WTC11 (cell line): ENCODE measurements at regions not wholly inside any gene's neighbourhood (a gene's known extent, or its start where the extent isn't known, plus 50 kb on each side); places are given as distances from the start of the nearest gene placed in this dataset.

Experiments
- ATAC-seq: fragments of 200-7000 bp; cut with Tn5 transposase; 2 replicates; pipeline ENCODE4 v1.10.0; 2021; ENCODE audit warnings: mild to moderate bottlenecking, moderate library complexity
- CTCF ChIA-PET: fragments of 300-600 bp; sonication (Branson Sonifier 250); formaldehyde crosslinking; loops from one replicate; lab custom pipeline; 2021; ENCODE audit warnings: antibody characterized with exemption; lab: Charles Lee
- POLR2A ChIA-PET: fragments of 350-600 bp; sonication (Branson Sonifier 250); formaldehyde crosslinking; loops from one replicate; lab custom pipeline; 2021; ENCODE audit warnings: antibody characterized with exemption; lab: Charles Lee
- DNase-seq: peaks from one replicate; pipeline ENCODE4 v3.0.0; 2021; ENCODE audit warnings: low spot score
- H3K27ac Mint-ChIP-seq: 2 replicates; pipeline ENCODE4 v1.8.0; 2021; ENCODE audit warnings: mixed read lengths
- H3K27me3 Mint-ChIP-seq: 2 replicates; pipeline ENCODE4 v1.8.0; 2021; ENCODE audit warnings: low read depth, mild to moderate bottlenecking, moderate library complexity, mixed read lengths
- H3K36me3 Mint-ChIP-seq: 2 replicates; pipeline ENCODE4 v1.8.0; 2021; ENCODE audit warnings: mixed read lengths
- H3K4me1 Mint-ChIP-seq: 2 replicates; pipeline ENCODE4 v1.8.0; 2022; ENCODE audit warnings: mixed read lengths
- H3K4me3 Mint-ChIP-seq: 2 replicates; pipeline ENCODE4 v1.8.0; 2021; ENCODE audit warnings: mild to moderate bottlenecking, moderate library complexity, mixed read lengths
- H3K9me3 Mint-ChIP-seq: 2 replicates; pipeline ENCODE4 v1.8.0; 2021; ENCODE audit warnings: mixed read lengths
- CREM ChIP-seq: sonication (generic); formaldehyde crosslinking; IDR thresholded peaks from 2 replicates; pipeline ENCODE4 v1.8.1; 2022; ENCODE audit warnings: mild to moderate bottlenecking, missing genetic modification reagents, moderate library complexity
- FOXK1 ChIP-seq: sonication (generic); formaldehyde crosslinking; IDR thresholded peaks from 2 replicates; pipeline ENCODE4 v1.8.0; 2022; ENCODE audit warnings: mild to moderate bottlenecking, moderate library complexity, missing genetic modification reagents
- IRF2 ChIP-seq: sonication (generic); formaldehyde crosslinking; IDR thresholded peaks from 2 replicates; pipeline ENCODE4 v1.8.0; 2022; ENCODE audit warnings: low read depth, missing genetic modification reagents, borderline replicate concordance
- NFATC4 ChIP-seq: fragments of 250-450 bp; sonication (Bioruptor Pico); IDR thresholded peaks from 2 replicates; pipeline ENCODE4 v1.9.0; 2021; ENCODE audit warnings: mild to moderate bottlenecking
- PRRX2 ChIP-seq: fragments of 250-450 bp; sonication (Bioruptor Pico); IDR thresholded peaks from 2 replicates; pipeline ENCODE4 v1.8.0; 2021; ENCODE audit warnings: mild to moderate bottlenecking
- RELA ChIP-seq: sonication (generic); formaldehyde crosslinking; IDR thresholded peaks from 2 replicates; pipeline ENCODE4 v1.8.1; 2022; ENCODE audit warnings: missing genetic modification reagents, mild to moderate bottlenecking, borderline replicate concordance
- SP1 ChIP-seq: sonication (generic); formaldehyde crosslinking; conservative IDR thresholded peaks from 2 replicates; pipeline ENCODE4 v1.8.1; 2022; ENCODE audit warnings: missing genetic modification reagents
- TEAD1 ChIP-seq: sonication (generic); formaldehyde crosslinking; IDR thresholded peaks from 2 replicates; pipeline ENCODE4 v1.8.0; 2022; ENCODE audit warnings: mild to moderate bottlenecking, missing genetic modification reagents
- ZNF232 ChIP-seq: sonication (generic); formaldehyde crosslinking; IDR thresholded peaks from 2 replicates; pipeline ENCODE4 v1.8.0; 2022; ENCODE audit warnings: mild to moderate bottlenecking, missing genetic modification reagents
- ZNF671 ChIP-seq: fragments of 250-450 bp; sonication (Bioruptor Pico); IDR thresholded peaks from 2 replicates; pipeline ENCODE4 v1.8.0; 2021; ENCODE audit warnings: mild to moderate bottlenecking
- TF ChIP-seq, protein P1 (sequence below): sonication (generic); formaldehyde crosslinking; IDR thresholded peaks from 2 replicates; pipeline ENCODE4 v1.8.1; 2023; ENCODE audit warnings: mild to moderate bottlenecking, missing genetic modification reagents, moderate library complexity
- TF ChIP-seq, protein P2 (sequence below): sonication (generic); formaldehyde crosslinking; IDR thresholded peaks from 2 replicates; pipeline ENCODE4 v1.8.1; 2023; ENCODE audit warnings: mild to moderate bottlenecking, missing genetic modification reagents
- TF ChIP-seq, protein P3 (sequence below): fragments of 250-450 bp; sonication (Bioruptor Pico); IDR thresholded peaks from 2 replicates; pipeline ENCODE4 v1.9.0; 2021; ENCODE audit warnings: mild to moderate bottlenecking, borderline replicate concordance
- TF ChIP-seq, protein P4 (sequence below): fragments of 250-450 bp; sonication (Bioruptor Pico); IDR thresholded peaks from 2 replicates; pipeline ENCODE4 v1.8.0; 2021; ENCODE audit warnings: mild to moderate bottlenecking
- TF ChIP-seq, protein P5 (sequence below): sonication (generic); formaldehyde crosslinking; IDR thresholded peaks from 2 replicates; pipeline ENCODE4 v1.8.1; 2023; ENCODE audit warnings: mild to moderate bottlenecking, missing genetic modification reagents
- TF ChIP-seq, protein P6 (sequence below): sonication (generic); formaldehyde crosslinking; IDR thresholded peaks from 2 replicates; pipeline ENCODE4 v1.8.0; 2022; ENCODE audit warnings: mild to moderate bottlenecking, missing genetic modification reagents
- TF ChIP-seq, protein P7 (sequence below): sonication (generic); formaldehyde crosslinking; IDR thresholded peaks from 2 replicates; pipeline ENCODE4 v1.8.1; 2022; ENCODE audit warnings: mild to moderate bottlenecking, missing genetic modification reagents, moderate library complexity, borderline replicate concordance
- TF ChIP-seq, protein P8 (sequence below): sonication (generic); formaldehyde crosslinking; IDR thresholded peaks from 2 replicates; pipeline ENCODE4 v1.8.0; 2022; ENCODE audit warnings: mild to moderate bottlenecking, missing genetic modification reagents

DNA sequence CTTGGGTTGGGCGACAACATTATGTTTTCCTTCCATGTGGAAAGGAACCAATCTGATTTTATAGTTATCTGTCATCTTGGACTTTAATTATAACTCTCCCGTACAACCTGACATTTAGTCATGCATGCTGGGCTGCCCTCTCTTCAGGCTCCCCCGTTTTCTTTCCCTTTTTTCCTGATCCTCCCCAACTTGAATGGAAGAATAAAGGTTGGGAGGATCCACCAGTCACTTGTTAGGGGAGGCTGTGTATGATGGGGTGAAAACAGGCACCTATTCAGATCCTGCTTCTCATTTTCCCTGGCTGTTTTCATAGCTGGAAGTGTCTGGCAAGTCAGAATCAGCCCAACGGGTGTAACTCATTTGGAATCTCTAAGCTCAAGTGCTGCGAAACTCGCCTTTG, 267.2 kb upstream of the SALL1 start (continued):
- TF ChIP-seq RELA (CRISPR knock-in tag) (no peak), ZNF232 (CRISPR knock-in tag) (no peak), FOXK1 (CRISPR knock-in tag) (no peak), ZNF671 (CRISPR knock-in tag) (no peak)
- TF ChIP-seq, protein P1, sequence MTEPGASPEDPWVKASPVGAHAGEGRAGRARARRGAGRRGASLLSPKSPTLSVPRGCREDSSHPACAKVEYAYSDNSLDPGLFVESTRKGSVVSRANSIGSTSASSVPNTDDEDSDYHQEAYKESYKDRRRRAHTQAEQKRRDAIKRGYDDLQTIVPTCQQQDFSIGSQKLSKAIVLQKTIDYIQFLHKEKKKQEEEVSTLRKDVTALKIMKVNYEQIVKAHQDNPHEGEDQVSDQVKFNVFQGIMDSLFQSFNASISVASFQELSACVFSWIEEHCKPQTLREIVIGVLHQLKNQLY (CRISPR knock-in tag), result no peak

DNA sequence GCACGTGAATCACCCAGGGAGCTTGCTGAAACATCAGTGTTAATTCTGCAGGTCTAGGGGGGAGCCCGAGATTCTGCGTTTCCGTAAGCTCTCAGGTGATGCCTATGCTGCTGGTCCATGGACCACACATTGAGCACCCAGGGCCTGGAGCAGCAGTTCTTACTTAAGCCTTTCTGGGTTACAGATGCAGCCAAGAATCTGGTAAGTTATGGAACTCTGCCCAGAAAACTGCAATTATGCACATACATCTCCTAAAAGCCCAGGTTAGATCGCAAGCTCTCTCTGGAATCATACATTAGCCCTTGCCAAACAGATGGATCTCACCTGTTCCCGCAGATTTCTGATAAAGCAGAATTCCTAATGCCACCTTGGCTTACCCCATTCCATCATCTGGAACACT, 265.9 kb upstream of the SALL1 start:
- CTCF ChIA-PET, result no interaction called here
- POLR2A ChIA-PET, result no interaction called here
- no peak for DNase-seq
- Mint-ChIP-seq H3K4me3 (no peak overlapping the region), H3K9me3 (0 out of 2 replicates have a peak, but pooled peaks cover 3% of the 10 kb centered on the region), H3K27me3 (no peaks in the 10 kb centered on the region), H3K27ac (no peak overlapping the region), H3K36me3 (no peaks in the 10 kb centered on the region), H3K4me1 (peaks cover 17% of the 10 kb centered on the region)
- no peak for TF ChIP-seq PRRX2 (CRISPR knock-in tag)
- TF ChIP-seq, protein P2, sequence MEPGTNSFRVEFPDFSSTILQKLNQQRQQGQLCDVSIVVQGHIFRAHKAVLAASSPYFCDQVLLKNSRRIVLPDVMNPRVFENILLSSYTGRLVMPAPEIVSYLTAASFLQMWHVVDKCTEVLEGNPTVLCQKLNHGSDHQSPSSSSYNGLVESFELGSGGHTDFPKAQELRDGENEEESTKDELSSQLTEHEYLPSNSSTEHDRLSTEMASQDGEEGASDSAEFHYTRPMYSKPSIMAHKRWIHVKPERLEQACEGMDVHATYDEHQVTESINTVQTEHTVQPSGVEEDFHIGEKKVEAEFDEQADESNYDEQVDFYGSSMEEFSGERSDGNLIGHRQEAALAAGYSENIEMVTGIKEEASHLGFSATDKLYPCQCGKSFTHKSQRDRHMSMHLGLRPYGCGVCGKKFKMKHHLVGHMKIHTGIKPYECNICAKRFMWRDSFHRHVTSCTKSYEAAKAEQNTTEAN (CRISPR knock-in tag), result no peak
- TF ChIP-seq, protein P3, sequence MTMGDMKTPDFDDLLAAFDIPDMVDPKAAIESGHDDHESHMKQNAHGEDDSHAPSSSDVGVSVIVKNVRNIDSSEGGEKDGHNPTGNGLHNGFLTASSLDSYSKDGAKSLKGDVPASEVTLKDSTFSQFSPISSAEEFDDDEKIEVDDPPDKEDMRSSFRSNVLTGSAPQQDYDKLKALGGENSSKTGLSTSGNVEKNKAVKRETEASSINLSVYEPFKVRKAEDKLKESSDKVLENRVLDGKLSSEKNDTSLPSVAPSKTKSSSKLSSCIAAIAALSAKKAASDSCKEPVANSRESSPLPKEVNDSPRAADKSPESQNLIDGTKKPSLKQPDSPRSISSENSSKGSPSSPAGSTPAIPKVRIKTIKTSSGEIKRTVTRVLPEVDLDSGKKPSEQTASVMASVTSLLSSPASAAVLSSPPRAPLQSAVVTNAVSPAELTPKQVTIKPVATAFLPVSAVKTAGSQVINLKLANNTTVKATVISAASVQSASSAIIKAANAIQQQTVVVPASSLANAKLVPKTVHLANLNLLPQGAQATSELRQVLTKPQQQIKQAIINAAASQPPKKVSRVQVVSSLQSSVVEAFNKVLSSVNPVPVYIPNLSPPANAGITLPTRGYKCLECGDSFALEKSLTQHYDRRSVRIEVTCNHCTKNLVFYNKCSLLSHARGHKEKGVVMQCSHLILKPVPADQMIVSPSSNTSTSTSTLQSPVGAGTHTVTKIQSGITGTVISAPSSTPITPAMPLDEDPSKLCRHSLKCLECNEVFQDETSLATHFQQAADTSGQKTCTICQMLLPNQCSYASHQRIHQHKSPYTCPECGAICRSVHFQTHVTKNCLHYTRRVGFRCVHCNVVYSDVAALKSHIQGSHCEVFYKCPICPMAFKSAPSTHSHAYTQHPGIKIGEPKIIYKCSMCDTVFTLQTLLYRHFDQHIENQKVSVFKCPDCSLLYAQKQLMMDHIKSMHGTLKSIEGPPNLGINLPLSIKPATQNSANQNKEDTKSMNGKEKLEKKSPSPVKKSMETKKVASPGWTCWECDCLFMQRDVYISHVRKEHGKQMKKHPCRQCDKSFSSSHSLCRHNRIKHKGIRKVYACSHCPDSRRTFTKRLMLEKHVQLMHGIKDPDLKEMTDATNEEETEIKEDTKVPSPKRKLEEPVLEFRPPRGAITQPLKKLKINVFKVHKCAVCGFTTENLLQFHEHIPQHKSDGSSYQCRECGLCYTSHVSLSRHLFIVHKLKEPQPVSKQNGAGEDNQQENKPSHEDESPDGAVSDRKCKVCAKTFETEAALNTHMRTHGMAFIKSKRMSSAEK (CRISPR knock-in tag), result no peak
- no peak for TF ChIP-seq IRF2 (CRISPR knock-in tag)
- TF ChIP-seq, protein P4, sequence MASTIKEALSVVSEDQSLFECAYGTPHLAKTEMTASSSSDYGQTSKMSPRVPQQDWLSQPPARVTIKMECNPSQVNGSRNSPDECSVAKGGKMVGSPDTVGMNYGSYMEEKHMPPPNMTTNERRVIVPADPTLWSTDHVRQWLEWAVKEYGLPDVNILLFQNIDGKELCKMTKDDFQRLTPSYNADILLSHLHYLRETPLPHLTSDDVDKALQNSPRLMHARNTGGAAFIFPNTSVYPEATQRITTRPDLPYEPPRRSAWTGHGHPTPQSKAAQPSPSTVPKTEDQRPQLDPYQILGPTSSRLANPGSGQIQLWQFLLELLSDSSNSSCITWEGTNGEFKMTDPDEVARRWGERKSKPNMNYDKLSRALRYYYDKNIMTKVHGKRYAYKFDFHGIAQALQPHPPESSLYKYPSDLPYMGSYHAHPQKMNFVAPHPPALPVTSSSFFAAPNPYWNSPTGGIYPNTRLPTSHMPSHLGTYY (CRISPR knock-in tag), result no peak
- no peak for ATAC-seq

DNA sequence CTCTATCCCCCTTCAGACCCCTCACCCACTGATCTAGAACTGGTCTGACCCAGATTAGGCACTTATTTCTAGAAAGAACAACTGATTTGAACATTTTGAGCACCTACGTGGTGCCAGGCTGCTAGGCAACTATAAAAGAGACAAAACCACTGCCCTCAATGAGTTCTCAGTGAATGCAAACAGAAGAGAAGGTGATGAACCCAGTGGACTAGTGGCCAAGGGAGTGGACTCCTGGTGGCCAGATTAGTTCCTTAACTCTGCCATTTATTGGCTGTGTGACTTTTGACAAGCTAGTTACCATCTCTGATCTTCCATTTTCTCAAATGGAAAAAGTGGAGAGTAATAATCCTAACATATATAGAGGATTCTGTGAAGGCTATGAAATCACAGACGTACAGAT, 259.1 kb upstream of the SALL1 start:
- Mint-ChIP-seq H3K4me1 (peaks cover 31% of the 10 kb centered on the region), H3K27me3 (no peaks in the 10 kb centered on the region), H3K27ac (no peak overlapping the region), H3K9me3 (peaks cover 3% of the 10 kb centered on the region; the same call in 1 of the 2 replicates), H3K36me3 (no peaks in the 10 kb centered on the region), H3K4me3 (no peak overlapping the region)
- DNase-seq (no peak), ATAC-seq (no peak)
- ChIA-PET POLR2A (no interaction called here), CTCF (no interaction called here)
- TF ChIP-seq, protein P5, sequence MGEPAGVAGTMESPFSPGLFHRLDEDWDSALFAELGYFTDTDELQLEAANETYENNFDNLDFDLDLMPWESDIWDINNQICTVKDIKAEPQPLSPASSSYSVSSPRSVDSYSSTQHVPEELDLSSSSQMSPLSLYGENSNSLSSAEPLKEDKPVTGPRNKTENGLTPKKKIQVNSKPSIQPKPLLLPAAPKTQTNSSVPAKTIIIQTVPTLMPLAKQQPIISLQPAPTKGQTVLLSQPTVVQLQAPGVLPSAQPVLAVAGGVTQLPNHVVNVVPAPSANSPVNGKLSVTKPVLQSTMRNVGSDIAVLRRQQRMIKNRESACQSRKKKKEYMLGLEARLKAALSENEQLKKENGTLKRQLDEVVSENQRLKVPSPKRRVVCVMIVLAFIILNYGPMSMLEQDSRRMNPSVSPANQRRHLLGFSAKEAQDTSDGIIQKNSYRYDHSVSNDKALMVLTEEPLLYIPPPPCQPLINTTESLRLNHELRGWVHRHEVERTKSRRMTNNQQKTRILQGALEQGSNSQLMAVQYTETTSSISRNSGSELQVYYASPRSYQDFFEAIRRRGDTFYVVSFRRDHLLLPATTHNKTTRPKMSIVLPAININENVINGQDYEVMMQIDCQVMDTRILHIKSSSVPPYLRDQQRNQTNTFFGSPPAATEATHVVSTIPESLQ, result no peak
- TF ChIP-seq, protein P6, sequence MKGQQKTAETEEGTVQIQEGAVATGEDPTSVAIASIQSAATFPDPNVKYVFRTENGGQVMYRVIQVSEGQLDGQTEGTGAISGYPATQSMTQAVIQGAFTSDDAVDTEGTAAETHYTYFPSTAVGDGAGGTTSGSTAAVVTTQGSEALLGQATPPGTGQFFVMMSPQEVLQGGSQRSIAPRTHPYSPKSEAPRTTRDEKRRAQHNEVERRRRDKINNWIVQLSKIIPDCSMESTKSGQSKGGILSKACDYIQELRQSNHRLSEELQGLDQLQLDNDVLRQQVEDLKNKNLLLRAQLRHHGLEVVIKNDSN (CRISPR knock-in tag), result no peak
- no peak for TF ChIP-seq CREM (CRISPR knock-in tag)
- TF ChIP-seq, protein P7, sequence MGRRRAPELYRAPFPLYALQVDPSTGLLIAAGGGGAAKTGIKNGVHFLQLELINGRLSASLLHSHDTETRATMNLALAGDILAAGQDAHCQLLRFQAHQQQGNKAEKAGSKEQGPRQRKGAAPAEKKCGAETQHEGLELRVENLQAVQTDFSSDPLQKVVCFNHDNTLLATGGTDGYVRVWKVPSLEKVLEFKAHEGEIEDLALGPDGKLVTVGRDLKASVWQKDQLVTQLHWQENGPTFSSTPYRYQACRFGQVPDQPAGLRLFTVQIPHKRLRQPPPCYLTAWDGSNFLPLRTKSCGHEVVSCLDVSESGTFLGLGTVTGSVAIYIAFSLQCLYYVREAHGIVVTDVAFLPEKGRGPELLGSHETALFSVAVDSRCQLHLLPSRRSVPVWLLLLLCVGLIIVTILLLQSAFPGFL (CRISPR knock-in tag), result no peak
- TF ChIP-seq IRF2 (CRISPR knock-in tag), result no peak
- TF ChIP-seq, protein P8, sequence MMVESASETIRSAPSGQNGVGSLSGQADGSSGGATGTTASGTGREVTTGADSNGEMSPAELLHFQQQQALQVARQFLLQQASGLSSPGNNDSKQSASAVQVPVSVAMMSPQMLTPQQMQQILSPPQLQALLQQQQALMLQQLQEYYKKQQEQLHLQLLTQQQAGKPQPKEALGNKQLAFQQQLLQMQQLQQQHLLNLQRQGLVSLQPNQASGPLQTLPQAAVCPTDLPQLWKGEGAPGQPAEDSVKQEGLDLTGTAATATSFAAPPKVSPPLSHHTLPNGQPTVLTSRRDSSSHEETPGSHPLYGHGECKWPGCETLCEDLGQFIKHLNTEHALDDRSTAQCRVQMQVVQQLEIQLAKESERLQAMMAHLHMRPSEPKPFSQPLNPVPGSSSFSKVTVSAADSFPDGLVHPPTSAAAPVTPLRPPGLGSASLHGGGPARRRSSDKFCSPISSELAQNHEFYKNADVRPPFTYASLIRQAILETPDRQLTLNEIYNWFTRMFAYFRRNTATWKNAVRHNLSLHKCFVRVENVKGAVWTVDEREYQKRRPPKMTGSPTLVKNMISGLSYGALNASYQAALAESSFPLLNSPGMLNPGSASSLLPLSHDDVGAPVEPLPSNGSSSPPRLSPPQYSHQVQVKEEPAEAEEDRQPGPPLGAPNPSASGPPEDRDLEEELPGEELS (CRISPR knock-in tag), result no peak
- no peak for TF ChIP-seq TEAD1 (CRISPR knock-in tag)
- TF ChIP-seq NFATC4 (CRISPR knock-in tag), result no peak
- no peak for TF ChIP-seq SP1 (CRISPR knock-in tag)
